ENCODE measurements at regions not wholly inside any gene's neighbourhood (a gene's known extent, or its start where the extent isn't known, plus 50 kb on each side); places are given as distances from the start of the nearest gene placed in this dataset.

DNA sequence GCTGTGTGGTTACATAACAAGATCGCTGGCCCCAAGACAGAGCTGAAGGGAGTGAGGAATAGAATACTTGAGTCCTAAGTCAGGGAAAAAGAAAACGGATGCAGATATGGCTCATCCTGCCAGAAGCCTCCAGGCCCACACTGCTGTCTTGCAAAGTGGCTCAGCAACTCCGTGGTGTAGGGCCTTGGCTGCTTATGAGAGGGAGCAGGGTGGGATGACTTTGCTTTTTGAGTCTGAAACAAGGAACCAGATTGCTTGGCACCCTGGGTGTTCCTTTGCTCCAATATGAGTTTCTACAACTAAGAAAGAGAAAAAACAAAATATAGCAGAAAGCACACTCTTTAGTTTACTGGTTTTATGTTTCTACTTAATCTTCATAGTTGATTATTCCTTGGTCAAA, 193.8 kb upstream of the WDR11 start:
- TF ChIP-seq CTCF (IDR thresholded peaks at IDR 0.05; ENCODE audit: poor library complexity) = no peak
- TF ChIP-seq EZH2 (IDR thresholded peaks at IDR 0.05; ENCODE audit: borderline replicate concordance) = no peak

Data from hepatocyte (in vitro differentiated cells).